Transverse colon (tissue), 4 donors: ENCODE measurements at regions not wholly inside any gene's neighbourhood (a gene's known extent, or its start where the extent isn't known, plus 50 kb on each side); places are given as distances from the start of the nearest gene placed in this dataset.
"Not testable (repeated sequence)": the region's sequence is repeated elsewhere in the genome, so short reads cannot be mapped to it uniquely, and the experiment has no call there.

Source experiments
- DNase-seq: peaks from one replicate; pipeline ENCODE4 v3.0.0-alpha.2; 2019
- H3K27ac ChIP-seq, 4 donors: fragments of 200-600 bp; sonication (generic); 2 replicates each; pipeline ENCODE4 v1.5.1; 2016 to 2018; ENCODE audit warnings: inconsistent platforms in 4 of 4
- H3K27me3 ChIP-seq: fragments of 200-600 bp; sonication (generic); 2 replicates; pipeline ENCODE4 v1.5.1; 2017; ENCODE audit warnings: inconsistent platforms
- H3K36me3 ChIP-seq, 4 donors: fragments of 200-600 bp; sonication (generic); 2 replicates each; pipeline ENCODE4 v1.5.1; 2017 to 2019; ENCODE audit warnings: inconsistent platforms in 4 of 4
- H3K4me1 ChIP-seq, 4 donors: fragments of 200-600 bp; sonication (generic); 2 replicates each; pipeline ENCODE4 v1.5.1; 2017 to 2020; ENCODE audit warnings: inconsistent platforms in 4 of 4
- H3K4me3 ChIP-seq, 4 donors: fragments of 200-600 bp; sonication (generic); 1 replicate in 1 of 4; 2 replicates in 3 of 4; pipeline versions ENCODE4 v1.5.1 to v1.6.1; 2017 to 2019; ENCODE audit warnings: inconsistent platforms in 4 of 4
- H3K9me3 ChIP-seq, 2 donors: fragments of 200-600 bp; sonication (generic); 2 replicates each; pipeline ENCODE4 v1.5.1; 2017 to 2019; ENCODE audit warnings: inconsistent platforms in 2 of 2
- CTCF ChIP-seq, 5 experiments: fragments of 200-600 bp in 3 of 5; fragments of 450-650 bp in 2 of 5; sonication (generic) in 3 of 5; IDR thresholded peaks; 1 replicate in 2 of 5; 2 replicates in 3 of 5; pipeline ENCODE4 v1.5.1; 2016 to 2017; ENCODE audit warnings: antibody characterized with exemption in 5 of 5, inconsistent platforms in 3 of 5, mild to moderate bottlenecking in 2 of 5, moderate library complexity in 1 of 5
- EP300 ChIP-seq: sonication (generic); formaldehyde crosslinking; IDR thresholded peaks from one replicate; pipeline ENCODE4 v1.6.1; 2017; ENCODE audit warnings: antibody characterized with exemption, low read depth
- POLR2A ChIP-seq: fragments of 450-650 bp; IDR thresholded peaks from one replicate; pipeline ENCODE4 v1.6.1; 2016; ENCODE audit warnings: antibody characterized with exemption, mild to moderate bottlenecking, moderate library complexity
- POLR2AphosphoS5 ChIP-seq, 3 donors: sonication (generic); formaldehyde crosslinking; IDR thresholded peaks; one replicate each; pipeline ENCODE4 v1.6.1; 2016; ENCODE audit warnings: antibody characterized with exemption in 3 of 3
- WGBS, 2 donors: methylation state at CpG; one replicate each; pipeline ENCODE4 v1.1.5; 2018; ENCODE audit warnings: low coverage in 1 of 2; 5-methylcytosine and 5-hydroxymethylcytosine counted together
- in situ Hi-C, 4 donors: fragments of 200-750 bp; cut with MboI; loops; one replicate each; pipeline versions ENCODE4 v1.15.0 to v1.15.1; 2017; ENCODE audit warnings: low sequenced_read_pairs in 3 of 4, low pct_ligation_motif_present in 1 of 4, low pct_unique_long_range_greater_than_20kb in 1 of 4
- intact Hi-C: fragments of 100-400 bp; cut with DNase I; formaldehyde crosslinking; loops from one replicate; pipeline ENCODE4 v1.15.1; 2023; ENCODE audit warnings: low total_unique reads

- no peak overlapping the region for H3K27ac ChIP-seq
- no peaks in the 10 kb centered on the region for H3K4me1 ChIP-seq
- in situ Hi-C loops, result loop anchor here in 3 of 4 donors (25.0 kb wide), 2 partner anchors 301 to 326 kb away; no protein-coding TSS in a partner anchor
- H3K4me3 ChIP-seq, result no peak overlapping the region
- no peaks in the 10 kb centered on the region for H3K27me3 ChIP-seq
- no peak for TF ChIP-seq POLR2A
- TF ChIP-seq CTCF (IDR thresholded peaks at IDR 0.05), result no peak
- no peak for TF ChIP-seq POLR2AphosphoS5 (IDR thresholded peaks at IDR 0.05)
- no peak for TF ChIP-seq EP300
- WGBS, 2 donors, result 89 to 91% methylated on average over 5 to 9 of the region's 9 CpGs
- DNase-seq, result no peak
- no peaks in the 10 kb centered on the region for H3K9me3 ChIP-seq
- intact Hi-C loops, result no loop called here
- no peaks in the 10 kb centered on the region for H3K36me3 ChIP-seq
Measured at GRCh38 chr17:63086483-63087185, 120.6 kb downstream of the TANC2 start.

- DNase-seq, H3K27me3 ChIP-seq, H3K36me3 ChIP-seq, H3K4me1 ChIP-seq, H3K9me3 ChIP-seq, H3K4me3 ChIP-seq, intact Hi-C loops, H3K27ac ChIP-seq: not testable (repeated sequence)
- in situ Hi-C loops, result loop anchor here in 3 of 4 donors (25.0 kb wide), 2 partner anchors 297 to 322 kb away; no protein-coding TSS in a partner anchor
- 85 to 91% methylated on average over 5 to 7 of the region's 7 CpGs for WGBS, 2 donors
Measured at GRCh38 chr17:63090358-63091114, 124.5 kb downstream of the TANC2 start.

- H3K36me3 ChIP-seq, H3K27me3 ChIP-seq, H3K9me3 ChIP-seq, H3K27ac ChIP-seq, DNase-seq, intact Hi-C loops, H3K4me1 ChIP-seq, H3K4me3 ChIP-seq: not testable (repeated sequence)
- in situ Hi-C loops, result loop anchor here in 3 of 4 donors (25.0 kb wide), 2 partner anchors 295 to 320 kb away; no protein-coding TSS in a partner anchor
Measured at GRCh38 chr17:63091909-63092308, 125.9 kb downstream of the TANC2 start.

GRCh38 chr17:63094631-63095030 lies 128.6 kb downstream of the TANC2 start:
- Histone ChIP-seq H3K36me3 (no peaks in the 10 kb centered on the region), H3K9me3 (no peaks in the 10 kb centered on the region), H3K27ac (no peak overlapping the region), H3K4me3 (no peak overlapping the region), H3K27me3 (no peaks in the 10 kb centered on the region), H3K4me1 (no peaks in the 10 kb centered on the region)
- intact Hi-C loops (no loop called here), in situ Hi-C loops (loop anchor here in 3 of 4 donors (25.0 kb wide), 2 partner anchors 293 to 318 kb away; no protein-coding TSS in a partner anchor)
- 89 to 95% methylated on average over 3 of the region's 3 CpGs for WGBS, 2 donors
- no peak for DNase-seq
- no peak for TF ChIP-seq POLR2A
- no peak for TF ChIP-seq EP300
- no peak for TF ChIP-seq CTCF (IDR thresholded peaks at IDR 0.05)
- no peak for TF ChIP-seq POLR2AphosphoS5 (IDR thresholded peaks at IDR 0.05)

- Histone ChIP-seq H3K9me3 (no peaks in the 10 kb centered on the region), H3K4me3 (no peak overlapping the region), H3K27me3 (no peaks in the 10 kb centered on the region), H3K27ac (no peak overlapping the region), H3K36me3 (no peaks in the 10 kb centered on the region), H3K4me1 (no peaks in the 10 kb centered on the region)
- in situ Hi-C loops (loop anchor here in 3 of 4 donors (25.0 kb wide), 2 partner anchors 292 to 317 kb away; no protein-coding TSS in a partner anchor), intact Hi-C loops (no loop called here)
- DNase-seq, result no peak
- TF ChIP-seq POLR2A, result no peak
- TF ChIP-seq POLR2AphosphoS5 (IDR thresholded peaks at IDR 0.05), result no peak
- TF ChIP-seq EP300, result no peak
- no peak for TF ChIP-seq CTCF (IDR thresholded peaks at IDR 0.05)
- 96 to 100% methylated on average over 1 of the region's 1 CpG for WGBS, 2 donors
Measured at GRCh38 chr17:63095459-63095858, 129.4 kb downstream of the TANC2 start.
